IPS DF 4.7 (cell line): ENCODE measurements at regions not wholly inside any gene's neighbourhood (a gene's known extent, or its start where the extent isn't known, plus 50 kb on each side); places are given as distances from the start of the nearest gene placed in this dataset.

Experiments
- DNase-seq: peaks from one replicate; pipeline ENCODE4 v3.0.0-alpha.2; 2013; ENCODE audit warnings: low spot score; ENCODE audit errors: extremely low read depth

DNA sequence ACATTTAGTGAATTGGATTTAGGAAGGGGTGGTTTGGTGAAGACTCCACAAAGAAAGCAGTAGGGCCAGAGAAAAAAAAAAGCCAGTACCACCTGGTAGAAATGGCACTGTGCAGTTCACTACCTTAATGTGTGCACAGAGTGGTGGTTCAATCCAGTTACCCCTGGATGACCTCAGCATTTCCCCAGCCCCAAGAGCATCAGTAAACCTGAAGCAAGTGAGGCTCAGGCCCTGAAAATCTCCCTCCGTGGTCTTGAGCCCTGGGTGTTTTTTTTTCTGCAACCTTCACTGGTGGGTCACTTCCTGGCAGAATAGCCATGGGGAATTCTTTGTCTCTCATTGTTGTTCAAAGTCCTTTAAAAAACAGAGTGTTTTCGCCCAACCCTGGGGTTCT is 202.9 kb downstream of the GADD45G start:
- DNase-seq, result no peak

- no peak for DNase-seq
These were observed 203.4 kb downstream of the GADD45G start for GRCh38 chr9:89808076-89808755.

DNA sequence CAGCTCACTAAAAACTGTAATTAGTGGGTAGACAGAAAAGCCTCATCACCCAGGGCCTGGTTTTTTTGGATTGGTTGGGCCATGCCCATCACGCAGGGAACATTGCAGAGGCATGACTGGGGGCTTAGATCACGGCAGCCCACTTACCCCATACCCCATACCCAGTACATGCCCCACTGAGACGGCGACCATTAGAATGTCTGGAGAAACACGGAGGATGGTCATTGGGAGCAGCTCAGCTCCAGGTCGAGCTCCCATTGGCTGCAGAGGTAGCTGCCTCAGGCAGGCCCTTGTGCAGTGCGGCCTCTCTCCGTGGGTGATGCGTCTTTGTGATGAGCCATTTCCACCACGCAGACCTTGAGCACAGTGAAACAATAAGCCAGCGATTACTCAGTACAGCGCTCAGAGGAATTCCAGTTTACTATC is 204.0 kb downstream of the GADD45G start:
- DNase-seq, result no peak

GRCh38 chr9:89810431-89810830 is 205.6 kb downstream of the GADD45G start:
- DNase-seq, result no peak

DNA sequence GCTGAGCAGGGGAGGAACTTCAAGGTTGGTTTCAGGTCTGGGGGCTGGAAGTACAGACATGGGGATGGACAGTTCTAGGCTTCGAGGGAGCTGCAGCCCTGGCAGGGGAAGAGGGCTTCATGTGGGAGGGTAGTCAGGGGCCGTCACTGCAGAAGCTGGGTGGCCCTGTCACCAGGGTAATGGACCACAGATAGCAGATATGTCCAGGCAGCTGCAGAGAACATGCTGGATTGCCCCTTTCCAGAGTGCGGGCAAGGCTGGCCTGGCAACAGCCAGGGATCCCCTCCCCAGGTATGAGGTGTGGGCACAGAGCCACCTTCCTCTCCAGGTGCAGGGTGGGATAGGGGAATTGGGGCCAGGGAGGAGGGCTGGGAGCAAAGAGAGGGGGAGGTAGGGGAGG is 206.5 kb downstream of the GADD45G start:
- no peak for DNase-seq

DNA sequence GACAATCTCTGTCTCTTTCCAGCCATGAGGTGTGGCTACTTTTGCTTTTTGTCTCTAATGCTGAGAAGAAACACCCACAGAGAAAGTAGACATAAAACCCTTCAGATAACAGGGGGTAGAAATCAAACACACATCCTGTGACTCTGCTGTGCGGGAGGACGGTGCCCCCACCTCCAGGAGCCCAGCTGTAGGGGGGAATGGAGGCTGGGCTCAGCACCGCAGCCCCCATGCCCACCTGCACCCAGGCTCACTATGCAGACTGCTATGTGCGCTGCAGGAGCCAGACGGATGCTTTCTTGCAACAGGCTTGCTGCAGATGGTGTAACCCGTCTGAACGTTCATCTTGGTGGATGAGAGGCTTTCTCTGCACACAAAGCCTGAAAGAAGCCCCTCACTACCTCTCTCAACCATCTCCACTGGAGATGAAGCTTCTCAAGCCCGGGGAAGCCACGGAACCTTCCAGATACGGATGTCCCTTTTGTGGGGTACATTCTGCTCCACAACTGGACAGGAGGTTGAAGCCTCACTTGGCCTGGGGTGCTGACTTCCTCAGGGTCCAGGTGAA is 207.2 kb downstream of the GADD45G start:
- no peak for DNase-seq

DNA sequence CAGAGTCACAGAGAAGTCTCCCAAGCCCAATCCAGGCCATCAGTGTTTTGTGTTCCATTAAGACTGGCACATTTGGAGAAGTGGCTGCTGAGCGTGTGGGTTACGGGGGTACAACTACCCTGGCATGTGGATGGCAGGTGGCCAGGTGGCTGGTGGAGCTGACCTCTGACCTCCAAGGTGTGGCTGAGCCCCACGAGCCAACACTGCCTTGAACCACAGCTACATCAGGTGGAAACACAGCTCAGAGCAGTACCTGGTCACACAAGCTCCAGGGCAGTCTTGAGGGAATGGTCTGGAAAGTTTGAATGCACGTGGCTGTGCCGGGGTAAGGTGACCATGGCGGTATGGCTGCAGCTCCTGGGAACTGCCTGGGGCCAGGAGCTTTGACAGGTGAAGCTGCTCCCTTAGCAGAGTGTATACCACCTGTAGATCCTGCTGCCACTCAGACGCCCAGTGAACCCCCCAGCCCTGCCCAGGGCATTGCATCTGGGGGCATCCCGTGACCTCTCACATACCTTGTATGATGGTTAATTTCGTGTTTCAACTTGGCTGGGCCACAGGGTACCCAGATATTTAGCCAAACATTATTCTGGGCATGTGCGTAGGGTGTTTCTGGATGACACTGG is 207.9 kb downstream of the GADD45G start:
- no peak for DNase-seq

DNA sequence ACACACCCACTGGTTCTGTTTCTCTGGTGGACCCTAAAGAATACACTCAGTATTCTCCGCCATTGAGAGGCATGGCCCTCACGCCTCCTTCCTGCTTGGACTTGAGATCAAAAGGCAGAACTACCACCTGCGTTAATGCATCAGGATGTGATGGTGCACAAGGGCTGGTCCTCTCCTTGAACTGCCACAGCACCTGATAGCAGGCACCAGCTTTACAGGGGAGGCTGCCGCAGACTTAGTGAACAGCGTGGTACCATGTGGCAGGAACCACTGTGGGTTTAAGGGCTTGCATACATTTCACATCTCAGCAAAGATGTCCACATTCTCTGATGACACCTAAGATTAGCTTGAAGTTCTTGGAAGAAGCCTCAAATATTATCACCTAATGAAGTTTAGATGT is 208.7 kb downstream of the GADD45G start:
- no peak for DNase-seq

GRCh38 chr9:89814340-89815040 is 209.7 kb downstream of the GADD45G start:
- no peak for DNase-seq

GRCh38 chr9:89815061-89815902 is 210.5 kb downstream of the GADD45G start:
- no peak for DNase-seq

- DNase-seq, result no peak
These were observed 211.2 kb downstream of the GADD45G start for GRCh38 chr9:89815903-89816573.

GRCh38 chr9:89817151-89817950 is 212.5 kb downstream of the GADD45G start:
- no peak for DNase-seq

DNA sequence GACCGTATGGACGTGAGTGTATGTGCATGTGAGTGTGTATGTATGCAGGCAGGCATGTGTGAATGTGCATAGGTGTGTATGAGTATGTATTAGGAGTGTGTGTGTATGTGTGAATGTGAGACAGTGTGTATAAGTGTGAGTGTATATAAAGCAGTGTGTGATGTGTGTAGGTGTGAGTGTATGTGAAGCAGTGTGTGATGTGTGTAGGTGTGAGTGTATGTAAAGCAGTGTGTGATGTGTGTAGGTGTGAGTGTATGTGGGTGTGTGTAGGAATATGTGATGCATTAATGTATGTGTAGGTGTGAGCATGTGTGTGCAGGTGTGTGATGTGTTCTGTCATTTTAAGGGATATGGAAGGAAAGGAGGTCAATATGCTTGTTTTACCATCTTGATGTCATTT is 215.5 kb downstream of the GADD45G start:
- DNase-seq, result no peak

DNA sequence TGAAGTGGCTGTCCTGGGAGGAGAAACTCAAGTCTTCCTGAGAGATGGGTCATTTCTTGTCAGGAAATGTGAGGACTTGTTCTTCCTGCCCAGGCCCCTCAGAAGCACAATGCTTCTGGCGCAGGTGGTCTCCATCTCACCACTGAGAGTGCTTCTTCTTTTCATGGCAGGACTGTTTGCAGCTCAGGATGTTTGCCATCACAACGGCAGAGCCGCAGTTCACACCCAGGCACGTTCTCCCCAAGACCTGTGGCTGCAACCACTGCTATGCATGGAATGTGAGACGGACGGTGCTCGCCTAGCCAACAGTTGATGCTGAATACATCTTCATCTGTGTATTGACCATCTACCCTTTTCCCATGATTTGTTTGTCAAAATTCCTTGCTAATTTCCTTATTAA is 216.3 kb downstream of the GADD45G start:
- DNase-seq, result no peak

GRCh38 chr9:89822996-89823395 is 218.2 kb downstream of the GADD45G start:
- DNase-seq, result no peak

GRCh38 chr9:89825669-89826068 is 220.9 kb downstream of the GADD45G start:
- no peak for DNase-seq

- no peak for DNase-seq
These were observed 221.4 kb downstream of the GADD45G start for GRCh38 chr9:89826186-89826585.

GRCh38 chr9:89829346-89829745 is 224.5 kb downstream of the GADD45G start:
- DNase-seq, result no peak

GRCh38 chr9:89835666-89836065 is 230.9 kb downstream of the GADD45G start:
- no peak for DNase-seq
